ENCODE measurements at regions not wholly inside any gene's neighbourhood (a gene's known extent, or its start where the extent isn't known, plus 50 kb on each side); places are given as distances from the start of the nearest gene placed in this dataset.

- intact Hi-C loops (cut with micrococcal nuclease) = no loop called here
These were observed 277.9 kb downstream of the RPLP1 start for GRCh38 chr15:69730281-69731080.

GRCh38 chr15:69731081-69731330 lies 278.4 kb downstream of the RPLP1 start:
- intact Hi-C loops (cut with micrococcal nuclease) = no loop called here

- intact Hi-C loops (cut with micrococcal nuclease) = no loop called here
These were observed 279.0 kb downstream of the RPLP1 start for GRCh38 chr15:69731581-69731980.

GRCh38 chr15:69732133-69732532 lies 279.5 kb downstream of the RPLP1 start:
- intact Hi-C loops (cut with micrococcal nuclease) = no loop called here

GRCh38 chr15:69734699-69735098 lies 282.1 kb downstream of the RPLP1 start:
- intact Hi-C loops (cut with micrococcal nuclease) = no loop called here

- intact Hi-C loops (cut with micrococcal nuclease) = no loop called here
These were observed 282.5 kb downstream of the RPLP1 start for GRCh38 chr15:69735121-69735520.

GRCh38 chr15:69736161-69736560 lies 283.5 kb downstream of the RPLP1 start:
- intact Hi-C loops (cut with micrococcal nuclease) = no loop called here

- intact Hi-C loops (cut with micrococcal nuclease) = no loop called here
These were observed 285.3 kb downstream of the RPLP1 start for GRCh38 chr15:69737916-69738315.

GRCh38 chr15:69740684-69741083 lies 288.1 kb downstream of the RPLP1 start:
- intact Hi-C loops (cut with micrococcal nuclease) = no loop called here

GRCh38 chr15:69742361-69742760 lies 289.7 kb downstream of the RPLP1 start:
- intact Hi-C loops (cut with micrococcal nuclease) = no loop called here

- intact Hi-C loops (cut with micrococcal nuclease) = no loop called here
These were observed 290.5 kb downstream of the RPLP1 start for GRCh38 chr15:69743091-69743490.

GRCh38 chr15:69744391-69745162 lies 292.0 kb downstream of the RPLP1 start:
- intact Hi-C loops (cut with micrococcal nuclease) = loop anchor here (5.0 kb wide), 1 partner anchor 38 kb away; no protein-coding TSS in a partner anchor

- intact Hi-C loops (cut with micrococcal nuclease) = loop anchor here (5.0 kb wide), 1 partner anchor 35 kb away; no protein-coding TSS in a partner anchor
These were observed 294.6 kb downstream of the RPLP1 start for GRCh38 chr15:69747193-69747592.

GRCh38 chr15:69748131-69748530 lies 295.5 kb downstream of the RPLP1 start:
- intact Hi-C loops (cut with micrococcal nuclease) = loop anchor here (5.0 kb wide), 1 partner anchor 34 kb away; no protein-coding TSS in a partner anchor

GRCh38 chr15:69748576-69749185 lies 296.1 kb downstream of the RPLP1 start:
- intact Hi-C loops (cut with micrococcal nuclease) = loop anchor here (5.0 kb wide), 1 partner anchor 34 kb away; no protein-coding TSS in a partner anchor

- intact Hi-C loops (cut with micrococcal nuclease) = loop anchor here (5.0 kb wide), 1 partner anchor 33 kb away; no protein-coding TSS in a partner anchor
These were observed 296.7 kb downstream of the RPLP1 start for GRCh38 chr15:69749274-69749673.

GRCh38 chr15:69749797-69750196 lies 297.2 kb downstream of the RPLP1 start:
- intact Hi-C loops (cut with micrococcal nuclease) = loop anchor here (5.0 kb wide), 1 partner anchor 33 kb away; no protein-coding TSS in a partner anchor

- intact Hi-C loops (cut with micrococcal nuclease) = no loop called here
These were observed 297.6 kb downstream of the RPLP1 start for GRCh38 chr15:69750253-69750652.

- intact Hi-C loops (cut with micrococcal nuclease) = no loop called here
These were observed 298.5 kb downstream of the RPLP1 start for GRCh38 chr15:69751147-69751546.

GRCh38 chr15:69751566-69751965 lies 298.9 kb downstream of the RPLP1 start:
- intact Hi-C loops (cut with micrococcal nuclease) = no loop called here

GRCh38 chr15:69753867-69754266 lies 301.2 kb downstream of the RPLP1 start:
- intact Hi-C loops (cut with micrococcal nuclease) = loop anchor here (2.0 kb wide), 2 partner anchors 269 to 285 kb away; no protein-coding TSS in a partner anchor

- intact Hi-C loops (cut with micrococcal nuclease) = loop anchor here (2.0 kb wide), 2 partner anchors 268 to 286 kb away; no protein-coding TSS in a partner anchor
These were observed 301.7 kb downstream of the RPLP1 start for GRCh38 chr15:69754313-69754712.
